ENCODE measurements at regions not wholly inside any gene's neighbourhood (a gene's known extent, or its start where the extent isn't known, plus 50 kb on each side); places are given as distances from the start of the nearest gene placed in this dataset.
A peak's percentile ranks its signal among the peaks of the same experiment; 100 is the strongest.

DNA sequence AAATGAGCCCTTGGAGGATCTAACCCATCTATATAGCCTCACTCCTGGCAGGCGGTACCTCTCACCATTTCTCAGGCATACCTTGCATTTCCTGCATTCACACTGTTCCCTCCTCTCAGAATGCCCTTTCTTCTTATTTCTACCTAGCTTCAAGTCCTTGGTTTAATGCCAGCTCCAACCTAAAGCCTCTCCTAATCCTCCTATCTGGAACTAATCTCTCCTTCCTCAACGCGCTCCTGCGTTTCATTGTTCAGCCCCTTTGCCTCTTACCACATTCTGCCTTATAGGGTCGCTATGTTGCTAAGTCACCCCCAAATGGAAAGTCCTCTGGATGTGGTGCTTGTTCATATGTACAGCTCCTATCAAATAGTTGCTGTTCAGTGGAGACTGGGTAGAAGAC lies 288.5 kb upstream of the TUT7 start:
- no peak for ATAC-seq (ENCODE audit: low read depth)

DNA sequence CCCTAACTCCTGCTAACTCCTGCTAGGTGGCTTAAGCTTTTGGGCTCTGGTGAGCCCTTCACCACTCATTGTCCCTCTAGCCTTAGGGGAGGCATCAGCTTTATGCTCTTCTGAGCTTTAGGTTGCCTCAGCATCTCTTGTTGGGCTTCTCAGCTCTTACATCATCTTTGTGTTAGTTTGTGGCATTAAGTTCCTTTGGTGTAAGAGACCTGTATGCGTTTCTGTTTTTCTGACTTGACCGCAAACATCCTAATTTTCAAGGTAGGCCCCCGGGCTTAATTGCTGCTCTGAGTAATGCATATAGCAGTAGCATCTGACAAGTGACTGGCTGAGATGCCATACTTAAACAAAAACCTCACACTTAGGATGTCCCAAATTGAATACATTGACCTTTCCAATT lies 287.8 kb upstream of the TUT7 start:
- no peak overlapping the region for H3K27ac ChIP-seq (ENCODE audit: poor library complexity, severe bottlenecking)
- no peaks in the 10 kb centered on the region for H3K36me3 ChIP-seq (ENCODE audit: low read depth)
- TF ChIP-seq, protein P1, sequence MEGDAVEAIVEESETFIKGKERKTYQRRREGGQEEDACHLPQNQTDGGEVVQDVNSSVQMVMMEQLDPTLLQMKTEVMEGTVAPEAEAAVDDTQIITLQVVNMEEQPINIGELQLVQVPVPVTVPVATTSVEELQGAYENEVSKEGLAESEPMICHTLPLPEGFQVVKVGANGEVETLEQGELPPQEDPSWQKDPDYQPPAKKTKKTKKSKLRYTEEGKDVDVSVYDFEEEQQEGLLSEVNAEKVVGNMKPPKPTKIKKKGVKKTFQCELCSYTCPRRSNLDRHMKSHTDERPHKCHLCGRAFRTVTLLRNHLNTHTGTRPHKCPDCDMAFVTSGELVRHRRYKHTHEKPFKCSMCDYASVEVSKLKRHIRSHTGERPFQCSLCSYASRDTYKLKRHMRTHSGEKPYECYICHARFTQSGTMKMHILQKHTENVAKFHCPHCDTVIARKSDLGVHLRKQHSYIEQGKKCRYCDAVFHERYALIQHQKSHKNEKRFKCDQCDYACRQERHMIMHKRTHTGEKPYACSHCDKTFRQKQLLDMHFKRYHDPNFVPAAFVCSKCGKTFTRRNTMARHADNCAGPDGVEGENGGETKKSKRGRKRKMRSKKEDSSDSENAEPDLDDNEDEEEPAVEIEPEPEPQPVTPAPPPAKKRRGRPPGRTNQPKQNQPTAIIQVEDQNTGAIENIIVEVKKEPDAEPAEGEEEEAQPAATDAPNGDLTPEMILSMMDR (IDR thresholded peaks at IDR 0.05; ENCODE audit: poor library complexity, severe bottlenecking): no peak
- H3K27me3 ChIP-seq (ENCODE audit: insufficient read depth, poor library complexity, severe bottlenecking): no peaks in the 10 kb centered on the region
- no peak for ATAC-seq (ENCODE audit: low read depth)
- no peak for DNase-seq (ENCODE audit: low spot score)
- no peaks in the 10 kb centered on the region for H3K4me1 ChIP-seq (ENCODE audit: insufficient read depth, poor library complexity, severe bottlenecking)
- no peak overlapping the region for H3K4me3 ChIP-seq (ENCODE audit: severe bottlenecking)
- H3K9me3 ChIP-seq (ENCODE audit: severe bottlenecking): no peaks in the 10 kb centered on the region

More for the DNA sequence above, 288.5 kb upstream of the TUT7 start:
- no peaks in the 10 kb centered on the region for H3K9me3 ChIP-seq (ENCODE audit: severe bottlenecking)
- TF ChIP-seq, protein P1 (IDR thresholded peaks at IDR 0.05; ENCODE audit: poor library complexity, severe bottlenecking): no peak
- no peak overlapping the region for H3K27ac ChIP-seq (ENCODE audit: poor library complexity, severe bottlenecking)
- H3K4me1 ChIP-seq (ENCODE audit: insufficient read depth, poor library complexity, severe bottlenecking): no peaks in the 10 kb centered on the region
- no peak for DNase-seq (ENCODE audit: low spot score)
- no peaks in the 10 kb centered on the region for H3K27me3 ChIP-seq (ENCODE audit: insufficient read depth, poor library complexity, severe bottlenecking)
- H3K36me3 ChIP-seq (ENCODE audit: low read depth): no peaks in the 10 kb centered on the region
- no peak overlapping the region for H3K4me3 ChIP-seq (ENCODE audit: severe bottlenecking)

DNA sequence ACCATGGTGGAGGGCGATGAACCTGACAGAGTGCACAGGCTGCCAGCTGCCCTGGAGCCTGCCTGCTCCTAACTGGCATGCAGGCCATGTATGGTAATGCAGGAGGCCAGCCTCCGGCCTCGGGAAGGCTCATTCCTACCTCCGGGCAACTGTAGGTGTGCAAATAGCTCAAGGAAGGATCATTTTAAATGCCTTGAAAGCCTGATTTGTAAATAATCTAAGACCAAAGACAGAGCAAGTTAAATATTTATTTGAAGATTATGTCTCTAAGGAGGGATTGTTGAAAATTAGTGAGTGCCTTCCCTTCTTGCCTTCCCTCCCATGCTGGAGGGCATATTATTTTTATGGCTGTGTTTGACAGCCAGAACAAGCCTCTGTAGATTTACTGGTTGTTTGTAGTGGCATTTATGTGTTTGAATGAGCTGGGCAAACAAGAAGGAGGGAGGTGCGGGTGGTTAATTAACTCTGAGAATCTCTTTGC lies 285.7 kb upstream of the TUT7 start:
- no peak overlapping the region for H3K27ac ChIP-seq (ENCODE audit: poor library complexity, severe bottlenecking)
- H3K4me1 ChIP-seq (ENCODE audit: insufficient read depth, poor library complexity, severe bottlenecking): no peaks in the 10 kb centered on the region
- H3K9me3 ChIP-seq (ENCODE audit: severe bottlenecking): no peaks in the 10 kb centered on the region
- H3K4me3 ChIP-seq (ENCODE audit: severe bottlenecking): no peak overlapping the region
- no peaks in the 10 kb centered on the region for H3K27me3 ChIP-seq (ENCODE audit: insufficient read depth, poor library complexity, severe bottlenecking)
- DNase-seq (ENCODE audit: low spot score): no peak
- no peaks in the 10 kb centered on the region for H3K36me3 ChIP-seq (ENCODE audit: low read depth)
- ATAC-seq (ENCODE audit: low read depth): peak; percentile 44; the same call in 1 of the 3 replicates
- TF ChIP-seq, protein P1 (IDR thresholded peaks at IDR 0.05; ENCODE audit: poor library complexity, severe bottlenecking): no peak

DNA sequence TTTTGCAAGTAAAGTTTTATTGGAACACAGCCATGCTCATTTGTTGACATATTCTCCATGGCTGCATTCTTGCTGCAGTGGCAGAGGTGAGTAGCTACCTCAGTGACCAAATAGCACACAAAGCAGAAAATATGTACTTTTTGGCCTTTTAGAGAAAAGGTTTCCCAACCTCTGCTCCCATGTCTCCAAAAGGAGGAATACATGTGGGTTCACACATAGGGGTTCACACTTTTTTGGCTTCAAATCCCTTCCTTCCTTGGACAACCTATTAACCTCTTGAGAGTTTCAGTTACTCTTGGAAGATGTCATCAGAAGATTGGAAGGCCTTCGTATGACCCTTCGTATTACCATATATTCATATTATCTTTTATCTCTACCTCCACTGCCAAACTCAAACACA lies 285.1 kb upstream of the TUT7 start:
- TF ChIP-seq, protein P1 (IDR thresholded peaks at IDR 0.05; ENCODE audit: poor library complexity, severe bottlenecking): no peak
- ATAC-seq (ENCODE audit: low read depth) (no peak), DNase-seq (ENCODE audit: low spot score) (no peak)
- Histone ChIP-seq H3K27me3 (ENCODE audit: insufficient read depth, poor library complexity, severe bottlenecking) (no peaks in the 10 kb centered on the region), H3K27ac (ENCODE audit: poor library complexity, severe bottlenecking) (no peak overlapping the region), H3K4me1 (ENCODE audit: insufficient read depth, poor library complexity, severe bottlenecking) (no peaks in the 10 kb centered on the region), H3K4me3 (ENCODE audit: severe bottlenecking) (no peak overlapping the region), H3K9me3 (ENCODE audit: severe bottlenecking) (no peaks in the 10 kb centered on the region), H3K36me3 (ENCODE audit: low read depth) (no peaks in the 10 kb centered on the region)

DNA sequence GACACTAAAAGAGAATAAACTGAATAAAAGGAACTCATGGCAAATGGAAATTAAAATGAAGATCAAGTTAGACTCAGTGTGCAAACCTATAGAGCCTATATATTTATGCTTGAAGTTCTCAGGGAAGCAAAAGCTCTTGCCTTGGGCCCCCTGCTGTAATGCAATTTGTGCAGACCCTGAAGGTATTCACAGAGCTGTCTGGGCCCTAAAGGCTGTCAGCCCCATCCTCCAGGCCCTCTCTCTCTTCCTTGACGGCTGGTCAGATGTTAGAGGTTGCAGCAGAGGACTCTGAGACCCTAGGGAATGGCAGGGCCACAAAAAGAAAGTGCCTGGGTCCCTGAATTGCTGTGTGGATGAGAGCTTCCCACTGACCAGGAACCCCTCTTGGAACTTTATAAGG lies 283.9 kb upstream of the TUT7 start:
- DNase-seq (ENCODE audit: low spot score) (no peak), ATAC-seq (ENCODE audit: low read depth) (no peak)
- TF ChIP-seq, protein P1 (IDR thresholded peaks at IDR 0.05; ENCODE audit: poor library complexity, severe bottlenecking): no peak

More for the DNA sequence above, 283.9 kb upstream of the TUT7 start:
- H3K4me1 ChIP-seq (ENCODE audit: insufficient read depth, poor library complexity, severe bottlenecking): no peaks in the 10 kb centered on the region
- H3K9me3 ChIP-seq (ENCODE audit: severe bottlenecking): no peaks in the 10 kb centered on the region
- H3K27ac ChIP-seq (ENCODE audit: poor library complexity, severe bottlenecking): no peak overlapping the region
- H3K4me3 ChIP-seq (ENCODE audit: severe bottlenecking): no peak overlapping the region
- no peaks in the 10 kb centered on the region for H3K36me3 ChIP-seq (ENCODE audit: low read depth)
- no peaks in the 10 kb centered on the region for H3K27me3 ChIP-seq (ENCODE audit: insufficient read depth, poor library complexity, severe bottlenecking)
